ENCODE measurements at regions not wholly inside any gene's neighbourhood (a gene's known extent, or its start where the extent isn't known, plus 50 kb on each side); places are given as distances from the start of the nearest gene placed in this dataset.

DNA sequence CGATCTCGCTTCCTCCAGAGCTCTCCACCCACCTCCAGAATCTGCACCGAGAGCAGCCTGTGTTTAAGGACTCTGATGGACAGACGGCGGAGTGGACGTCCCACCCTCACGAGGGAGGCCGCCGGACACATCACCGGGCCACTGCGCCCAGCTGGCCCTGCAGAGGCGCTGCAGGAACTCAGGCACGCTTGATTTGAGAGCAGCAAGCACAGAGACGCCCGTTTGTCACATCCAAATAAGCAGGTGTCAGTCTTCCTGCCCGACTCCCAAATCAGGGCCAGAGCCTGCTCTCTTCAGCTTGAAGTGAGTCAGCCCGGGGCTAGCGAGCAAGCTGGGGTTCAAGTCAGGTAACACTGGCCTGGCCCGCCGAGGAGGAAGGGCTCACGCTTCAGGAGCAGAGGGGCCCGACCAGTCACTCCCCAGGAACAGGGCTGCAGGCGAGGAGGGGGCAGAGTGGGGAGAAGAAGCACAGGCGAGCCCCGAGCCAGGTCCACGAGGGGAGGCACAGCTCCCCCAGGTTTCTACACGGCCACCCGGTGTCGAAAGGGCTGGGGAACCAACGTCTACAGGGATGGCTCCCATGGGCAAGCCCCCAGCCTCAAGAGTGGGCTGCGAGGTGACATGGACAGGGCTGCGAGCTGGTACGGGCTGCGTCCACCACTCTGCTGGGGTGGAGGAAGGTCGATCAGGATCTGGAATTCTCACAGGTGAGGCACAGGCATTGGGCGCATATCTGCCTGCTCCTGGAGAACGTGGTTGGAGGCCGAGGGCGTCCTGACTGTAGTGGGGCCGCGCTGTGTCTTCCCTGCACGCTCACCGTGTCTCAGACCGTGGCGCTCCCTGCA, 52.5 kb upstream of the CTDP1 start:
- DNase-seq: no peak

- DNase-seq: no peak
Measured at GRCh38 chr18:79627750-79628294, 51.8 kb upstream of the CTDP1 start.

DNA sequence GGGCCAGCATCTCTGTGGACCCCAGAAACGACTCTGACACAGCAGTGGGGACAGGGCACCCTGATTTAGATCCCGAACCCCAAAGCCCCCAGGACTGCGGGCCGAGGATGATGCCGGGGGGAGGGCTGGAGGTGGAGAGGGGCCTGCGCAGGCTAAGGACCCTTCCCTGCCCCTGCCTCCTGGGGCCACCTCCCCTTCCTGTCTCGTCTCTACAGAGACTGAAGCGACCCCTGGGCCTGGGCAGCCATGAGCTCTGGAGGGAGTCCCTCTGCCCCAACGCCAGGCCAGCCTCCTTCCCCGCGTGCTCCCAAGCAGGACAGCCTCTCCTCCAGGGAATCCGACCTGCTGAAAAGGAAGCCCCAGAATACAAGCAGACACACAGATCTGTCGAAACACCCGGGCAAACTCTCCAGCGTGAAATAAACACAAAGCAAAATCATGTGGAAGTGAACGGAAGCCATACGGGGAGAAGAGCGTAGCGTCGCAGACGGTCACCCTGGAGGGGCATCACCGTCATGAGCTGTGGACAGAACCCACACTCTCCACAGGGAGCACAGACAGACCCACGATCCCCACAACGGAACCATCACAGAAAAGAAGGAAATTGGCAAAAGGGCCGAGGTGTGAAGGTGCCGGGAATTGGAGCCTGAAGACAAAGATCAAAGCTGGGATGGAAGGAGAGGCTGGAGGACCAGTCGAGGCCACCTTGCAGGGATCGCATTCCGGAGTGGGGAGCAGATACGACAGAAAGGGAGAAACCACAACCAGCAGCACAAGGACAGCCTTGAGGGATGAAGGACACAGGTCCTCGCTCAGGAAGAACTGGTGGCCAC, 51.0 kb upstream of the CTDP1 start:
- no peak for DNase-seq

GRCh38 chr18:79629249-79629558, 50.4 kb upstream of the CTDP1 start:
- no peak for DNase-seq

- no peak for DNase-seq
Measured at GRCh38 chr18:79629606-79630005, 50.0 kb upstream of the CTDP1 start.

All from nucleus accumbens (tissue), 56 donors.